ENCODE measurements at regions not wholly inside any gene's neighbourhood (a gene's known extent, or its start where the extent isn't known, plus 50 kb on each side); places are given as distances from the start of the nearest gene placed in this dataset.

DNA sequence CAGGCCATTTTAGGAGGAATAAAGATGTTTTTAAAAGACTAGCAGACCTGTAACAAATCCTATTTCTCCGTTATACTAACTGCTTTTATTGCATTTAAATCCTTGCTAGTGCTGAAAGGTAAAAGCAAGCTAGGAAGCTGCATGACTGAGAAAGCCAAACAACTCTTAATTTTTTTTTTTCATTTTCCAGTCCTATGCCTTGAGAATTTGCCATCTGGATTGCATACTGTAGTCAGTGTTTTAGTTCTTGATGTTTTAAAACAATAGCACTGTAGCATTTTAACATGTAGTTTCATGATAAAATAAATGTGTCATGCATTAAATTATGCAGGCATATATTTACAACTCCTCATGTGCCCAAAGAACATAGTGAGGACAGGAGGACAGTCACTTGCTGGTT lies 108.4 kb upstream of the FGF10 start:
- H3K36me3 Mint-ChIP-seq (ENCODE audit: low read depth) = no peaks in the 10 kb centered on the region
- H3K27me3 Mint-ChIP-seq = no peaks in the 10 kb centered on the region
- no peak for DNase-seq
- no peaks in the 10 kb centered on the region for H3K4me1 Mint-ChIP-seq
- H3K9me3 Mint-ChIP-seq = no peaks in the 10 kb centered on the region
- ChIA-PET CTCF (no interaction called here), POLR2A (no interaction called here)
- no peak overlapping the region for H3K27ac Mint-ChIP-seq
- no peak overlapping the region for H3K4me3 Mint-ChIP-seq

DNA sequence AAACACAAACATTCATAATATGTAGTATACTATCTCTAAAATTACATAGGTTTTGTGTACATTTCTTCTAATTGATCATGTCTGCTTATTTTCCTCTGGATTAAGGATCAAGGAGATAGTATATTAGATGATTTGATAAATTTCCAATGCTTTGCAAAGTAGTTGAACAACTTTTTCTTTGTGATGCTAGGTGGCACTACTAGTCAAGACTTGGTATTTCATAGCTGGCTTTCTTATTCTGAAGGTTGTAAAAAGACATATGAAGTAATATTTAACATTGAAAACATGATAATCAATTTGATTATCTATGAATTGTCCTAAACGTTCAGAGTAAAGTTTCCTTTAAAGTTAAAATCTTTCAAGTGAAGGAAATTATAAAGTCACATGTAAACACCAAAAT lies 106.1 kb upstream of the FGF10 start:
- Mint-ChIP-seq H3K36me3 (ENCODE audit: low read depth) (no peaks in the 10 kb centered on the region), H3K9me3 (no peaks in the 10 kb centered on the region)
- POLR2A ChIA-PET = no interaction called here

DNA sequence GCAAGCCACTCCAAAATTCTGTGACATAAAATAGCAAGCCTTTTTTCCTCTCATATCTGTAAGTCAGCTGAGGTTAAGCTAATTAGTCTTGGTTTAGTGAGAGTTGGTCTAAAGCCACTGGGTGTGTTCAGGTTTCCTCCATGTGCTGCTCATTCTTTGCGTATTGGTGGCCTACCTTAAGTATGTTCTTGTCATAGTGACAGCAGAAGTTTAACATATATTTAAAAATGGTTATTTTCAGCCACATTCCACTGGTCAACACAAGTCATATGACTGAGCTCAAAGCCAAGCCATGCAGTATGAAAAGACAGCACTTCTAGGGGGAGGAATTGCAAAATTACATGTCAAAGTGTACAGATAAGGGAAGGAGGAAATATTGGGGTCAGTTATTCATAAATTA lies 100.5 kb upstream of the FGF10 start:
- no peaks in the 10 kb centered on the region for H3K9me3 Mint-ChIP-seq
- no peak overlapping the region for H3K4me3 Mint-ChIP-seq
- no peaks in the 10 kb centered on the region for H3K4me1 Mint-ChIP-seq
- H3K27ac Mint-ChIP-seq = no peak overlapping the region
- ChIA-PET POLR2A (no interaction called here), CTCF (no interaction called here)
- H3K27me3 Mint-ChIP-seq = no peaks in the 10 kb centered on the region
- DNase-seq = no peak
- H3K36me3 Mint-ChIP-seq (ENCODE audit: low read depth) = no peaks in the 10 kb centered on the region

More for the DNA sequence above, 106.1 kb upstream of the FGF10 start:
- H3K4me1 Mint-ChIP-seq = no peaks in the 10 kb centered on the region
- no peak overlapping the region for H3K27ac Mint-ChIP-seq
- DNase-seq = no peak
- CTCF ChIA-PET = no interaction called here
- no peak overlapping the region for H3K4me3 Mint-ChIP-seq
- H3K27me3 Mint-ChIP-seq = no peaks in the 10 kb centered on the region

DNA sequence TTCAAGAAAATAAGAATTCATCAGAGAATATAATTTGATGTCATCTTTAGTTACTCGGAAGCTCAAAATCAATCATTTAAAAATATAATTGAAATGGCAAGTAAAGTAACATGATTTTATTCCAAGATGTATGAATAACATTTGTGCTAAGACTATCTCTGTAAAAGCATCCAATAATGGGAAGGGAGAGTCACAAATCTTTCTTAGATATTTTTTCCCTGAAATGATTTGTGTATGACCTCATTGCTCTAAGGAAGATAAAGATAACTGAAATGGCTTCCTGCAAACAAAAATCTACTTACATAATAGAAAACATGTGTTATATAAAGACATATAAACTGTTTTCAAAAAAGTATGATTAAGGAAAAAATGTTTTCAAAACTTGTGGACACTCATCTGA lies 97.4 kb upstream of the FGF10 start:
- Mint-ChIP-seq H3K4me1 (no peaks in the 10 kb centered on the region), H3K4me3 (no peak overlapping the region), H3K36me3 (ENCODE audit: low read depth) (no peaks in the 10 kb centered on the region), H3K27me3 (no peaks in the 10 kb centered on the region), H3K9me3 (no peaks in the 10 kb centered on the region), H3K27ac (no peak overlapping the region)
- POLR2A ChIA-PET = no interaction called here
- no peak for DNase-seq
- CTCF ChIA-PET = no interaction called here

DNA sequence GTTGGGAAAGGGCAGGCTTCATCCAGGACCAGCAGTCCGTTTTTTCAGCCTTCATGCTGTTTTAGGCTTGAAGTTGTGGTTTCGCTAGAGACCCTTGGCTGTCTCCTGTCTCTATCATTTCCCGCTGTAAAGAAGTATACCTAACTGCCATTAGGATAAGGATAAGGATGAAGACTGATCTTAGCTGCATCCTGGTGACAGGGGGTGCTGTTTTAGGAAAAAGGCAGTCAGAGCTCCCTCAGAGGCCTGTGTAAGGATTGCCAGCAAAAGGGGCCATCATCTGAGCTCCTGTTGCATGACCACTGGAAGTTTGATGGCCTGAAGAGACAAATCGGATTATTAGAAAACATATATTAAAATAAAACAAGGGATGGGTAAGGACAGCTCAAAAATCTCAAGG lies 64.8 kb upstream of the FGF10 start:
- no peak for DNase-seq
- no peak overlapping the region for H3K27ac Mint-ChIP-seq
- no peaks in the 10 kb centered on the region for H3K4me1 Mint-ChIP-seq
- H3K4me3 Mint-ChIP-seq = no peak overlapping the region
- peaks cover 8% of the 10 kb centered on the region for H3K9me3 Mint-ChIP-seq
- H3K27me3 Mint-ChIP-seq = no peaks in the 10 kb centered on the region
- ChIA-PET POLR2A (no interaction called here), CTCF (no interaction called here)
- H3K36me3 Mint-ChIP-seq (ENCODE audit: low read depth) = no peaks in the 10 kb centered on the region

DNA sequence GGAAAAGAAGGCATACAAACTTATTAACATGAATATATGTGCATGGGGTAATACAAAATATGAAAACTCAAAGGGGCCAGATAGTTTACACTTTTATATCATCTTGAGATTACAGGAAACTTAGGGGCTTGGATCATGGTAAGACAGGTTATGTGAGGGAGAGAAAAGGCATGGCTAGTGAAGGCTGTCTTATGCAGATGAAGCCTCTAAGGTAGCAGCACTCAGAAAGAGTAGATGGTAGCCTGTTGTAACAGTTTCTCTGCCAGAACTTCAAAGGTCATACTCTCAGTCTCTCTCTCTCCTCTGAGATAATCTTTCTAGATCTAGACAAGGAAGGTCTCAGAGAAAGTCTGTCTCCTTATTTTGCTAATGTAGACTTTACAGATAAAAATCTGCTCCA lies 57.2 kb upstream of the FGF10 start:
- Mint-ChIP-seq H3K27me3 (no peaks in the 10 kb centered on the region), H3K9me3 (no peaks in the 10 kb centered on the region), H3K27ac (no peak overlapping the region), H3K4me3 (no peak overlapping the region), H3K36me3 (ENCODE audit: low read depth) (no peaks in the 10 kb centered on the region), H3K4me1 (no peaks in the 10 kb centered on the region)
- CTCF ChIA-PET = no interaction called here
- no peak for DNase-seq
- POLR2A ChIA-PET = no interaction called here

DNA sequence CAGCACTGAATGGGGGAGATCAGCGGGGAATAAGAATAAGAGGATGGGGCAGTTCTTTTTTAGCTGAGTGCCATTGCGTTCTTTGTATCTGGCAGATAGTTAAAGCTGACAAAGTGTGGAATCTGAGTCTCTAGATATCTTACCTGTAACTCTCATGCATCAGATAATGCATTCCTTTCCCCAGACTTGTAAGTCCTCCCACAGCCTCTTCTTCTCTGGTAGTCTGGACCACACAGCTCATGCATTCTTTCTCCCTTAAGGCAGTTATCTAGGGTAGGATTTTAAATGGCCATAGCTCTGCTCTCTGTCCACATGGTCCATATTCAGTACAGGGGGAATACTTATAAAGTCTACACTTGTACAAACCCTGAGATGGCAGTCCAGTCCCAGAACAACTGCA lies 54.0 kb upstream of the FGF10 start:
- H3K36me3 Mint-ChIP-seq (ENCODE audit: low read depth) = no peaks in the 10 kb centered on the region
- H3K27me3 Mint-ChIP-seq = no peaks in the 10 kb centered on the region
- no peak overlapping the region for H3K27ac Mint-ChIP-seq
- no peaks in the 10 kb centered on the region for H3K9me3 Mint-ChIP-seq
- ChIA-PET CTCF (no interaction called here), POLR2A (no interaction called here)
- H3K4me1 Mint-ChIP-seq = no peaks in the 10 kb centered on the region
- DNase-seq = no peak
- H3K4me3 Mint-ChIP-seq = no peak overlapping the region

DNA sequence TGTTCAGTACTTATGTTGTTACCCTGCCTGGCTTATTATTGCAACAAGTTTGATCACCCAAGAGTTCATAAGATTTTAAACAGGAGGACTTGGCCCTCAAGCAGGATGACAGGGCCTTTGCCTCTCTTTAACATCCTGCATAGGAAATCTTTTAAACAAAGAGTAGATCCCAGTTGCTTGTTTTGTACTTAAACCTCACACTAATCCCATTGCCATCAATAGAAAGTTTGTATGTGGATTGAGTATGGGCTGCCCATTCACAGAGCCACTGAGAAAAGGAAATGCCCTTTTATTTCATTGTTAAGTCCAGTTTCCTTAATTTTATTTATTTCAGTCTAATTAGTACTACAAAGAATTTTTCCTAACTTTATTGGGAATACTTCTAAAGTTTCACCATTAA lies 52.2 kb upstream of the FGF10 start:
- POLR2A ChIA-PET = no interaction called here
- Mint-ChIP-seq H3K27ac (no peak overlapping the region), H3K27me3 (no peaks in the 10 kb centered on the region), H3K9me3 (no peaks in the 10 kb centered on the region), H3K4me3 (no peak overlapping the region), H3K4me1 (no peaks in the 10 kb centered on the region), H3K36me3 (ENCODE audit: low read depth) (no peaks in the 10 kb centered on the region)
- CTCF ChIA-PET = no interaction called here
- DNase-seq = no peak

DNA sequence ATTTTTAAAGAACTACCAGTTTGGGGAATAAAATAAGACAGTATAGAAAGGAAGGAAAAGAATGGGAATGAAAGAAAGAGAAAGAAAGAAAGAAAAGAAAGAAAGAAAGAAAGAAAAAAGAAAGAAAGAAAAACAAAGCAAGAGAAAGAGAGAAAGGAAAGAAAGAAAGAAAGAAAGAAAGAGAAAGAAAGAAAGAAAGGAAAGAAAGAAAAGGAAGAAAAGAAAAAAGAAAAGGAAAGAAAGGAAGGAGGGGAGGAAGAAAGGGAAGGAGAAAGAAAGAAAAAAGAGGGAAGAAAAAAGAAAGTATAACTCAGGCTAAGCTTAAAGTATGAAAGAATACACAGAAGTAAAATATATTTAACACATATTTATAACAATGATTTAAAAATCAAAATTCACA lies 51.0 kb upstream of the FGF10 start:
- POLR2A ChIA-PET = no interaction called here
- H3K4me3 Mint-ChIP-seq = no peak overlapping the region
- no peak overlapping the region for H3K27ac Mint-ChIP-seq
- H3K9me3 Mint-ChIP-seq = no peaks in the 10 kb centered on the region
- DNase-seq = no peak
- H3K27me3 Mint-ChIP-seq = no peaks in the 10 kb centered on the region
- H3K36me3 Mint-ChIP-seq (ENCODE audit: low read depth) = no peaks in the 10 kb centered on the region
- CTCF ChIA-PET = no interaction called here
- no peaks in the 10 kb centered on the region for H3K4me1 Mint-ChIP-seq

Data from activated CD4-positive, alpha-beta memory T cell treated with anti-CD3 and anti-CD28 coated beads, Interleukin-2, amount 10 ng/mL, durations not matched to agents 7 days and 5 days (primary cell).